ENCODE measurements at regions not wholly inside any gene's neighbourhood (a gene's known extent, or its start where the extent isn't known, plus 50 kb on each side); places are given as distances from the start of the nearest gene placed in this dataset.

DNA sequence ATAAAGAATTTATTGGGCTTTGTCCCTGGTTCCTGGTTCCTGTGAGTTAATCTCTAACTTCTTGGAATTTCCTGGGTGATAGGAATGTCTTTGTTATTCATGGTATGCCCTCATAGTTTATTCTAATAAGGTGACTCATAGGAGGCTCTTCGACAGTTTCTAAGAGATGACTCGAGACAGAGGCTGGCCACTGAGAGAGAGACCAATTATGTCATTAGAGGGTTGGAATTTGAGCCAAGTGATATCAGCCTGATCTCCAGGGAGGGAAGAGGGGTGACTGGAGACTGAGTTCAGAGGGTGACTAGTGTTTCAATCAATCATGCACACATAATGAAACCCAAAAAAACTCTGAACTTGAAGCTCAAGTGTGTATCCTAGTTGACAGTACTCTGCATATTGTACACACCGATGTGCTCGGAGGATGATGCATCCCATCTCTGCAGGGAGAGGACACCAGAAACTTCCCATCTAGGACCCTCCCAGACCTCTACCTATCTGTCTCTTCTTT, 185.7 kb downstream of the MTCL1 start:
- intact Hi-C loops (cut with DNase I): no loop called here
- no peak for DNase-seq
- Histone ChIP-seq H3K27me3 (peaks cover 0 to 4% (median 0%) of the 10 kb centered on the region in 7 donors), H3K4me3 (no peak overlapping the region), H3K27ac (no peak overlapping the region), H3K36me3 (no peaks in the 10 kb centered on the region), H3K4me1 (no peaks in the 10 kb centered on the region), H3K9me3 (peaks cover 0 to 24% (median 0%) of the 10 kb centered on the region in 11 donors)
- no peak for TF ChIP-seq CTCF (IDR thresholded peaks at IDR 0.05)
- WGBS, 2 donors: 35 to 40% methylated on average over 4 of the region's 4 CpGs
- no peak for ATAC-seq

DNA sequence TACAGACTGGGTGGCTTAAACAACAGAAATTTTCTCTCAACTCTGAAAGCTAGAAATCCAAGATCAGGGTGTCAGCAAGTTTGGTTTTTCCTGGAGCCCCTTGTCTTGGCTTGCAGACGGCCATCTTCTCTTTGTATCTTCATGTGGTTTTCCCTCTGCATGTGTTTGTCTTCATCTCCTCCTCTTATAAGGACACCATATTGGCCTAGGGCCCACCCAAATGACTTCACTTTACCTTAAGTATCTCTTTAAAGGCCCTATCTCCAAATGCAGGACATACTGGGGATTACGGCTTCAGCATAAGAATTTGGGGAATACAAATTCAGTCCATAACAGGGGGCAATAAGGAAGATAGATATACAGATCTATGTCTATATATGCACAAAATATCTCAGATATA, 187.9 kb downstream of the MTCL1 start:
- Histone ChIP-seq H3K4me1 (no peaks in the 10 kb centered on the region), H3K27ac (no peak overlapping the region), H3K27me3 (peaks cover 0 to 4% (median 0%) of the 10 kb centered on the region in 7 donors), H3K4me3 (no peak overlapping the region), H3K9me3 (peaks cover 0 to 14% (median 0%) of the 10 kb centered on the region in 11 donors), H3K36me3 (no peaks in the 10 kb centered on the region)
- intact Hi-C loops (cut with DNase I): no loop called here
- 87 to 92% methylated on average over 2 of the region's 2 CpGs for WGBS, 2 donors
- TF ChIP-seq CTCF (IDR thresholded peaks at IDR 0.05): no peak
- no peak for ATAC-seq
- no peak for DNase-seq

DNA sequence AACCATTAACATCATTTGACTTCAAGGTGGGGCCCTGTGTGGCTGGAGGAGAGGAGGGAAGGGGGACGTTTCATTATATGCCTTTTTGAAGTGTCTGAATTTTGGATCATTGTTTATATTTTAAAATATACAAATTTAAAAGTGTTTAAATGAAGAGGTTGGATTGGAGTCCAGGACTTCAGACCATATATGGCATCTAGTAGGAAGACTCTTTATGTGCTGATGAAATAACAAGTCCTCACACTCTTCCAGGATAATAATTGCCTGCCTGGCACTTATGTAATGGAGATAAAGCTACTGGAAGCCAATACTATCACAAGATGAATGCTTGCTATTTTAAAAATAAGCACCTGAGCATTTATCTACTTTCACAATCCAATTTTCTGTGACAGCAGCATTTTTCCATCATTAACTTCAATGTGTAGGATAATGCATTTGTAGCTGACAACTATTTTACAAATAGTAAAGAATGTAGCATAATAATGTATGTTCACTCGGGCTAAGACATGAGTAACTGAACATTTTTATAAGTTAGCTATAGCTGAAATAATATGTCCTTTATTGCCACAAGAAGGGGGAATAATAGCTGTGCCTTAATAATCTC, 188.4 kb downstream of the MTCL1 start:
- no peaks in the 10 kb centered on the region for H3K4me1 ChIP-seq
- peaks cover 0 to 4% (median 0%) of the 10 kb centered on the region in 7 donors for H3K27me3 ChIP-seq
- TF ChIP-seq CTCF (IDR thresholded peaks at IDR 0.05): no peak
- ATAC-seq (no peak), DNase-seq (no peak)
- peaks cover 0 to 12% (median 0%) of the 10 kb centered on the region in 11 donors for H3K9me3 ChIP-seq
- whole genome bisulfite sequencing, 2 donors: 69 to 83% methylated on average over 2 of the region's 2 CpGs
- no peaks in the 10 kb centered on the region for H3K36me3 ChIP-seq
- no peak overlapping the region for H3K4me3 ChIP-seq
- H3K27ac ChIP-seq: no peak overlapping the region
- intact Hi-C loops (cut with DNase I): no loop called here

GRCh38 chr18:8894823-8895222, 189.5 kb downstream of the MTCL1 start:
- 72 to 79% methylated on average over 3 of the region's 3 CpGs for WGBS, 2 donors
- intact Hi-C loops (cut with DNase I): no loop called here

More at GRCh38 chr18:8894823-8895222, 189.5 kb downstream of the MTCL1 start:
- DNase-seq (no peak), ATAC-seq (no peak)
- H3K4me1 ChIP-seq: no peaks in the 10 kb centered on the region
- H3K27me3 ChIP-seq: peaks cover 0 to 4% (median 0%) of the 10 kb centered on the region in 7 donors
- H3K36me3 ChIP-seq: no peaks in the 10 kb centered on the region
- H3K4me3 ChIP-seq: no peak overlapping the region
- no peak overlapping the region for H3K27ac ChIP-seq
- TF ChIP-seq CTCF (IDR thresholded peaks at IDR 0.05): no peak
- peaks cover 0 to 11% (median 0%) of the 10 kb centered on the region in 11 donors for H3K9me3 ChIP-seq

Data from heart right ventricle (tissue), 16 donors.